Gastrocnemius medialis (tissue), 4 donors: ENCODE measurements at regions not wholly inside any gene's neighbourhood (a gene's known extent, or its start where the extent isn't known, plus 50 kb on each side); places are given as distances from the start of the nearest gene placed in this dataset.

Experiments used
- POLR2A ChIP-seq, 2 donors: fragments of 450-650 bp; IDR thresholded peaks; one replicate each; pipeline ENCODE4 v1.6.1; 2017; ENCODE audit warnings: antibody characterized with exemption in 2 of 2, mild to moderate bottlenecking in 2 of 2, moderate library complexity in 2 of 2
- TF ChIP-seq, protein P1 (sequence below), 5 experiments: fragments of 450-650 bp in 3 of 5; fragments of 200-600 bp in 2 of 5; sonication (generic) in 2 of 5; IDR thresholded peaks in 4 of 5; conservative IDR thresholded peaks in 1 of 5; 1 replicate in 4 of 5; 2 replicates in 1 of 5; pipeline ENCODE4 v1.5.1; 2016 to 2019; ENCODE audit warnings: antibody characterized with exemption in 5 of 5, mild to moderate bottlenecking in 3 of 5, moderate library complexity in 3 of 5

GRCh38 chr1:4129693-4130092 is 229.6 kb upstream of the C1orf174 start:
- TF ChIP-seq, protein P1, sequence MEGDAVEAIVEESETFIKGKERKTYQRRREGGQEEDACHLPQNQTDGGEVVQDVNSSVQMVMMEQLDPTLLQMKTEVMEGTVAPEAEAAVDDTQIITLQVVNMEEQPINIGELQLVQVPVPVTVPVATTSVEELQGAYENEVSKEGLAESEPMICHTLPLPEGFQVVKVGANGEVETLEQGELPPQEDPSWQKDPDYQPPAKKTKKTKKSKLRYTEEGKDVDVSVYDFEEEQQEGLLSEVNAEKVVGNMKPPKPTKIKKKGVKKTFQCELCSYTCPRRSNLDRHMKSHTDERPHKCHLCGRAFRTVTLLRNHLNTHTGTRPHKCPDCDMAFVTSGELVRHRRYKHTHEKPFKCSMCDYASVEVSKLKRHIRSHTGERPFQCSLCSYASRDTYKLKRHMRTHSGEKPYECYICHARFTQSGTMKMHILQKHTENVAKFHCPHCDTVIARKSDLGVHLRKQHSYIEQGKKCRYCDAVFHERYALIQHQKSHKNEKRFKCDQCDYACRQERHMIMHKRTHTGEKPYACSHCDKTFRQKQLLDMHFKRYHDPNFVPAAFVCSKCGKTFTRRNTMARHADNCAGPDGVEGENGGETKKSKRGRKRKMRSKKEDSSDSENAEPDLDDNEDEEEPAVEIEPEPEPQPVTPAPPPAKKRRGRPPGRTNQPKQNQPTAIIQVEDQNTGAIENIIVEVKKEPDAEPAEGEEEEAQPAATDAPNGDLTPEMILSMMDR (IDR thresholded peaks at IDR 0.05 in 4 of 5, conservative IDR thresholded peaks at IDR 0.05 in 1 of 5) = no peak
- no peak for TF ChIP-seq POLR2A (IDR thresholded peaks at IDR 0.05)
